Thyroid gland (tissue), 4 donors: ENCODE measurements at regions not wholly inside any gene's neighbourhood (a gene's known extent, or its start where the extent isn't known, plus 50 kb on each side); places are given as distances from the start of the nearest gene placed in this dataset.

Source experiments
- POLR2A ChIP-seq, 2 donors: fragments of 450-650 bp; IDR thresholded peaks; one replicate each; pipeline ENCODE4 v1.6.1; 2017; ENCODE audit warnings: antibody characterized with exemption in 2 of 2, mild to moderate bottlenecking in 2 of 2, moderate library complexity in 1 of 2
- TF ChIP-seq, protein P1 (sequence below), 6 experiments: fragments of 200-600 bp in 3 of 6; fragments of 450-650 bp in 3 of 6; sonication (generic) in 3 of 6; IDR thresholded peaks; one replicate each; pipeline ENCODE4 v1.5.1; 2016 to 2019; ENCODE audit warnings: antibody characterized with exemption in 6 of 6, mild to moderate bottlenecking in 2 of 6, inconsistent platforms in 1 of 6, moderate library complexity in 1 of 6

DNA sequence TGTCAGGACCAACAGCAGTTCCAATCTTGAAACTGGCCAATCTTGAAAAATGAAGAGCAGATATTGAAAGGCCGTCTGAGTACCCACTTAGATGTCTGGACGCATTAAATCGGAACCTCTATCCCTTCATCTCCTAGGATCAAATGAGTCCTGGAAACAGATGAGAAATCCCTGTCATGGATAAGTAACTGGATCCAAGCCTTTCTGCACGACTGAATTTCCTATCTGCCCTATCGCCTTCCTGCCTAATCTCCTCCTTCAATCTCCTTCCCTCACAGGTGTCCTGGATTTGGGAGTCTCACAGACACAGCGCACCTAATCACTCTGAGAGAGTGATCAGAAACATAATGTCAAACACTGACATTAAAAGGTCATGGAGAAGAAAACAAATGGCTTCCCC, 245.2 kb upstream of the PRSS58 start:
- TF ChIP-seq, protein P1, sequence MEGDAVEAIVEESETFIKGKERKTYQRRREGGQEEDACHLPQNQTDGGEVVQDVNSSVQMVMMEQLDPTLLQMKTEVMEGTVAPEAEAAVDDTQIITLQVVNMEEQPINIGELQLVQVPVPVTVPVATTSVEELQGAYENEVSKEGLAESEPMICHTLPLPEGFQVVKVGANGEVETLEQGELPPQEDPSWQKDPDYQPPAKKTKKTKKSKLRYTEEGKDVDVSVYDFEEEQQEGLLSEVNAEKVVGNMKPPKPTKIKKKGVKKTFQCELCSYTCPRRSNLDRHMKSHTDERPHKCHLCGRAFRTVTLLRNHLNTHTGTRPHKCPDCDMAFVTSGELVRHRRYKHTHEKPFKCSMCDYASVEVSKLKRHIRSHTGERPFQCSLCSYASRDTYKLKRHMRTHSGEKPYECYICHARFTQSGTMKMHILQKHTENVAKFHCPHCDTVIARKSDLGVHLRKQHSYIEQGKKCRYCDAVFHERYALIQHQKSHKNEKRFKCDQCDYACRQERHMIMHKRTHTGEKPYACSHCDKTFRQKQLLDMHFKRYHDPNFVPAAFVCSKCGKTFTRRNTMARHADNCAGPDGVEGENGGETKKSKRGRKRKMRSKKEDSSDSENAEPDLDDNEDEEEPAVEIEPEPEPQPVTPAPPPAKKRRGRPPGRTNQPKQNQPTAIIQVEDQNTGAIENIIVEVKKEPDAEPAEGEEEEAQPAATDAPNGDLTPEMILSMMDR (IDR thresholded peaks at IDR 0.05) = no peak
- no peak for TF ChIP-seq POLR2A (IDR thresholded peaks at IDR 0.05)
